ENCODE measurements at regions not wholly inside any gene's neighbourhood (a gene's known extent, or its start where the extent isn't known, plus 50 kb on each side); places are given as distances from the start of the nearest gene placed in this dataset.
"Not testable (repeated sequence)": the region's sequence is repeated elsewhere in the genome, so short reads cannot be mapped to it uniquely, and the experiment has no call there.

DNA sequence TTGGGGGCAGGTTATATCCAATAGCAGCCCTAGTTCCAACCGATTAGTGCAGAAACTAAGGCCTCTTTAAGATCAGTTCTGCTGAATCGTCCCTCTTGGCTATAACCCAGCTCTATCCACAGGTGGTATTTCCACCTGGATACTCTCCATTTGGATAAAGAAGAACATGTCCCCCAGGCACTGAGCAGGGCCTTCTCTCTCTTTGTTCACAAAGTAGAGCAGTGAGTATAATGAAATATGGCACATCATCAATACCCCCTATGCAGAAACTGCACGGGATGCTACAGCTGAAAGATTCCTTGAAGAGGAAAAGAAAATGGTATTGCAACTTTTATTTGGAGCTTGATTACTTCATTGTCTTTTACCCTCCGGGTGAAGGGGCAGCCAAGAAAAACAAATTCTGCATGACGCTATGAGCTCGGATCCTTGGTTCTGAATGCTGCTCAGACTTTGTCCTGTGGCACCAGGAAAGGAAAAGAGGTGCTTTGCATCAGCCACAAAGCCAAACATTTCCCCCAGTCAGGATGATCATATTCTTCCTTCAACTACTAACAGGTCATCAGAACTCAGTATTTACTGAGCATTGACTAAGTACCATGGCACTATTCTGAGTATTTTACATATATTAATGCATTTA is 399.7 kb downstream of the NPIPA8 start:
- DNase-seq = no peak

DNA sequence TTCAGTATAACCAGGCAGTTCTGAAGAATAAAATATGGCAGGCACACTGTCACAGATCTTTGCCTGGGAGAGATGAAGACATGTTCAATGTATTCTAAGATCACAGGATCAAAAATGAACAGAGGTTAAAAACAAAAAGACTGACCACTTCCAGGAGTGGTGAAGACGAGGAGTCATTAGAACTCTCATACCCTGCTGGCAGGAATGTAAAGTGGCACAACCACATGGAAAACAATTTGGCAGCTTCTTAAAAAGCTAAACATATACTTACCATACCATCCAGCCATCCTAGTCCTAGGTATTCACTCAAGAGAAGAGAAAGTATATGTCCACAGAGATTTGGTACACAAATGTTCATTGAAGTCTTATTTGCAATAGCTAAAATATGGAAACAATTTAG is 406.3 kb downstream of the NPIPA8 start:
- no peak for DNase-seq

DNA sequence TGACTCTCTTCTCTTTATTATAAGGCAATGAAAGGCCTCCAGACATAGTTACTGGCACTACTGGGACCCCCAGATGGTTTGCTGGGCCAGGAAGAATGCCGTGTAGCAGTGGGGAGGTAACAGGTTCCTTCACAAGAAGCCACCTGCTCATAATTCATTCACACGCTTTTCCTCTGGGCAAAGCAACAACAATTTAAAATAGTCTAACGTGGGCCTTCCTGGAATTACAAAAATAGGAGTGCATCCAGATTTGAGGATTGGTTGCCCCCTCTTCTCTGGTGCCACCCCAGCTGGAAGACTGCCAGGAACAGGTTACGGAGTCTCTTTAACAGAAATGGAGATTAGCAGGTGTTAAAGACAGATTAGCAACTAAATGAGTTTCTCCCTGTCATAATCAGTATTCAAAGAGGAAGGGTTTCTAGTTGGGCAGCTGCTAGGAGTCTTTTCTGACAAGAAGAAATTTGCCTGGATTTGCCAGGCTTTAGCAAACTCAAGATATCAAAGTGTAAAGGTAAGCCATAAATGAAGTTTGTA is 409.6 kb downstream of the NPIPA8 start:
- DNase-seq = no peak

DNA sequence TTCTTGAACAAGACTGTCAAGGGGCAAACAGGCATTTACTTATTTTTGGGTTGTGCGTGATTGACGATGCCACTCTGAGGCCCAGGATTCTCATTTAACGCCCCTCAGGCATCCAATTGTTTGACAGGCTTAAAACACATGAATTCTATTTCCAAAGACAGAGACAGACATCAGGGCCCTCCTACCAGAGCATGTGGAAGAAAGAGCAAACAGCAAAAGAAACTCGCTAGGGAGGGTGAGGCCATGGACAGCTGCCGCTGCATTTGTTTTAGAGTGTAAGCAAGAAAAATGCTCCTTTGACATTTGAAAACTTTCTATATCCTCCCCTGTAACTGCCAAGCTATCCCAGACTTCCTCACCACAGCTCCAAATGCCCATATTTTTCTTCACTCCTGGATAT is 410.1 kb downstream of the NPIPA8 start:
- DNase-seq = no peak

DNA sequence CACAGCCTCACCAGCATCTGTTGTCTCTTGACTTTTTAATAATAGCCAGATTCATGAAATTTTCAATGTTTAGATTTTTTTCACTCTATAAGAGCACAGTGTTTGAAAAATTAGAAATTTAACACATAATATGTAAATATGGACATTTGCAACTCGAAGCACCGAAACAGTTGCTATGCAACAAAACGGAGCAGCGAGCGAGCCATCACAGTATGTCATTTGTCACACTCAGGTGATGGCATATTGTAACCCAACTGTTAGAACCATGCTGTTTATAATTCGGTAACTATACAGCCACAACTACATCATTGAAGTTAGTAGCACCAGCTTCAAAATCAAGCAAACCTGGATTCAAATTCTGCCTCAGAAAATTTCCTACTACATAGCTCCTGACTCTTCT is 410.8 kb downstream of the NPIPA8 start:
- no peak for DNase-seq

DNA sequence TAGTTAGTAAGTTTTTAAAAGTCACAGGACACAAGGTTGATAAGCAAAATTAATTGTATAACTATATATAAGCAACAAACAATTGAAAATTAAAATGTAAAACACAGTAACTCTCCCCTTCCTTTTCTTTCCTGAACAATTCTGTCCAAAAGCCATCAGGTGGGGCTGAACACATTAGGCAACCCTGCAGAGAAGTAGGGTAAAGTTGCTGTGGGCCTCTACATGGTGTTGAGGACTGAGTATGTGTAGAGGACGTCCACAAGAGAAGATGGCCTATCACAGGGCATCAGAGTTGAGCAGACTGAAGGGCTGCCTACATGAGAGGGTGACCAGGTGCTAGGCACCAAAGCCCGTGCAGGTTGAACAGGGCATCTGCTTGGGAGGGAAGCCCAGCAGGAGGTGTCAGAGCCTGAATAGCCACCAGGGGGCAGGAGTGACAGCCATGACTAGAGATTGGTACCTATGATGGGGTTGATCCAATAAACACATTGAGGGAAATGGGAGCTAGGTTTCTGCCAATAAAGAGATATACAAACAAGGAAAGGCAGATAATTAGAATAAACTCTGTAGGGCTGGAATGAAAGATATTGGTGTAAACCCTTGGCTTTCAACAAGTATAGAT is 415.1 kb downstream of the NPIPA8 start:
- peak; percentile 3 for DNase-seq

DNA sequence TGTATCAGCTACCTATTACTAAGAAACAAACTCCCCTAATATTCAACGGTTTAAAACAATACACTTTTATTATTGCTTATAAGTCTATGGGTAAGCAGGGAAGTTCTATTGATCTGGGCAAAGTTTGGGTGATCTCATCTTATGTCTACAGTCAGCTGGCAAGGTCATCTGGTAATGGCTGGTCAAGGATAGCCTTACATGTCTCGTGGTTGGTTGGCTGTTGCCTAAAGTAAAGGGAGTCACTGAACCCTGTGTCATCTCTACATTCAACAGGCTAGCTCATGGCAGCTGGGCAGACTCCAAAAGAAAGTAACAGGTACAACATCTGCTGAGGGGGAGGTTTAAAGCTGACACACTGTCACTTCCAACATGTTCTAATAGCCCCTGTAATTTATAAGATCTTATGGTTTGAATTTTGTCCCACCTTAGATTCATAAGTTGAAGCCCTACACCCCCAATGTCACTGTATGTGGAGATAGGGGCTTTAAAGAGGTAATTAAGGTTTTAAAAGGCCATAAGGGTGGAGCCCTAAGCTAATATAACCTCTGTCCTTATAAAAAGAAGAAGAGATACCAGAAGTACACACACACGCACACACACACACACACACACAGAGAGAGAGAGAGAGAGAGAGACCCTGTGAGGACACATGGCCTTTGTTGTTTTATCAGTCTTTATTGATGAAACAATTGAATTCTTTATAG is 419.1 kb downstream of the NPIPA8 start:
- no peak for DNase-seq

DNA sequence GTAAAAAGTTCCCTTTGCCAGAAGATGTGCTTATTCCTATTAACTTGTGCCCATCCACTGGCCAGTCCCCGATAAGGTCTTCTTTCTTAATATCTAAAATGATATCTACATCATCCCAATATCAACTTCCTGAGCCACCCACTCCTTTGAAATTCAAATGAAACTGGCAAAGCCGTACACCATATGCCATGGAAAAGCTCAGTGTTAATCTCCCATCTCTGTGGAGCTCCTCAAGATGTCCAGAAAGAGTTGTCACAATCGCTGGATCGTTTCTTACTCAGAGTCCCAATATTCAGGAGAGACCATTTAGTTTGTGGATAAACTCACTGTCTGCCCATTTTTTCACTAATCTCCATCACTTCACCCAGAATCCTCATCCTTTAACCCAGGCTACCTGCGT is 420.7 kb downstream of the NPIPA8 start:
- DNase-seq = no peak

DNA sequence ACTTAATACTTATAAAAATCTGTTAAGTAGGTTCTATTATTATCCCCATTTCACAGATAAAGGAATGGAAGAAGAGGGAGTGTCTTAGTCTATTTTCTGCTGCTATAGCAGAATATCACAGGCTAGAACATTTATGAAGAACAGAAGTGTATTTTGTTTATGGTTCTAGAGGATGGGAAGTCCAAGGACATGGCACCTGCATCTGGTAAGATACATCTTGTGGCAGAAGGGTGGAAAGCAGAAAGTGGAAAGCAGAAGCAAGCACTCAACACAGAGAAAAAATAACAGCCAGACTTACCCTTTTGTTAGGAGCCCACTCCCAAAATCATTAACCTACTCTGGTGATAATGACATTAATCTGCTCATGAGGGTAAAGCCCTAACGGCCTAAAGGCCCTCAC is 422.4 kb downstream of the NPIPA8 start:
- DNase-seq = no peak

DNA sequence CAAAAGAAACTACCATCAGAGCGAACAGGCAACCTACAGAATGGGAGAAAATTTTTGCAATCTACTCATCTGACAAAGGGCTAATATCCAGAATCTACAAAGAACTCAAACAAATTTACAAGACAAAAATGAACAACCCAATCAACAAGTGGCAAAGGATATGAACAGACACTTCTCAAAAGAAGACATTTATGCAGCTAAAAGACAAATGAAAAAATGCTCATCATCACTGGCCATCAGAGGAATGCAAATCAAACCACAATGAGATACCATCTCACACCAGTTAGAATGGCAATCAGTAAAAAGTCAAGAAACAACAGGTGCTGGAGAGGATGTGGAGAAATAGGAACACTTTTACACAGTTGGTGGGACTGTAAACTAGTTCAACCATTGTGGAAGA is 425.0 kb downstream of the NPIPA8 start:
- not testable (repeated sequence) for DNase-seq

DNA sequence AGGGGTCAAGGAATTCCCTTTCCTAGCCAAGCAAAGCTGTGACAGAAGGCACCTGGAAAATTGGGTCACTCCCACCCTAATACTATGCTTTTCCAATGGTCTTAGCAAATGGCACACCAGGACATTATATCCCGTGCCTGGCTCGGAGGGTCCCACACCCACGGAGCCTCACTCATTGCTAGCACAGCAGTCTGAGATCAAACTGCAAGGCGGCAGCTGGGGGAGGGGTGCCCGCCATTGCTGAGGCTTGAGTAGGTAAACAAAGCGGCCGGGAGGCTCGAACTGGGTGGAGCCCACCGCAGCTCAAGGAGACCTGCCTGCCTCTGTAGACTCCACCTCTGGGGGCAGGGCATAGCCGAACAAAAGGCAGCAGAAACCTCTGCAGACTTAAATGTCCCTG is 429.9 kb downstream of the NPIPA8 start:
- DNase-seq = not testable (repeated sequence)

DNA sequence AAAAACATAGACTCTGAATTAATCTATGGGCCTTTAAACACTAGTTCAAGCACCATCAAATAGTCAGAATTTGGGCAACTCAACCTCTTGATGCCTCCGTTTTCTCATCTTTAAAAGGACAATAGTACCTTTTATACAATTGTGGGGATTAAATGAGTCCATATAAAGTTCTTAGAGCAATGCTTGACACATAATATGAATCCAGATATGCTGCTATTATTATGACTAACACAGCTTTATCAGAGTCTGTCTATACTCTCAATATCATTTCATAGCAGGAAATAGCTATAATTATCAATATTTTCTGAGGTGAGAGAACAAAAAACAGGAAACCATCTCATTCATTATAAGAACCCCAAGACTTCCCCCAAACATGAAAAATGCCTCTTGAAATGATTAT is 430.5 kb upstream of the XYLT1 start:
- no peak for DNase-seq

DNA sequence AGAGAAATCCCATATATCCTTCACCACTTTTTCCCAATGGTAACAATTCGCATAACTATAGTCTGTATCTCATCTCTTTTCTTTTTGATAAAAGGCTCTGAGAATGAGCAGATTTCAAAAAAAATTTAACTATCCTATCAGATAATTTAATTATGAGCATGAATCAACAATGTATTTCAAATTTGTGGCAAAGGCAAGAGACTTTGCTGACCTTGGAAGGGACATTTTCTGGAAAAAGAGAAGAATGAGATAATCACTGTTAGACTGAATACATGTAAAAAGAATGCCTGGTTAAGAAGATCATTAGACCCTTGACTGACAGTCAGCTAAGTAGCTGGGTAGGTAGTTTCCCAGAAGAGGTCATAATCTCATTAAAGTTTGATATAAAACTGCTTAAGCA is 428.4 kb upstream of the XYLT1 start:
- DNase-seq = no peak

DNA sequence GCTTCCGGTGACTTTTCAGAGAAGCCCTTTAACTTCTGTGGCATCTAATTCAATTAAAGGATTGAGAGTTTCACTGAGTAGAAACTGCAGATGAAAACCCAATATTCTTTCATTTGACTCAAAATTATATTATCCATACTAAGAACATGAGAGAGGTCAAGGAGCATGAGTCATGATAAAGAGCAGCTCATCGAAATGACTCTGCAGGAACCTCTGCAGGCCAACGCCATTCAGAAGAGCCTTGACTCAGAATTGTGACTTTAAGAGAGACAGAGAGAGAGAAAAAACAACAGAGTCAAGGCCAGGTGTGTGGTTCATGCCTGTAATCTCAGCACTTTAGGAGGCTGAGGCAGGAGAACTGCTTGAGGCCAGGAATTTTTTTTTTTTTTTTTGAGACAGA is 417.2 kb upstream of the XYLT1 start:
- peak; percentile 12 for DNase-seq

DNA sequence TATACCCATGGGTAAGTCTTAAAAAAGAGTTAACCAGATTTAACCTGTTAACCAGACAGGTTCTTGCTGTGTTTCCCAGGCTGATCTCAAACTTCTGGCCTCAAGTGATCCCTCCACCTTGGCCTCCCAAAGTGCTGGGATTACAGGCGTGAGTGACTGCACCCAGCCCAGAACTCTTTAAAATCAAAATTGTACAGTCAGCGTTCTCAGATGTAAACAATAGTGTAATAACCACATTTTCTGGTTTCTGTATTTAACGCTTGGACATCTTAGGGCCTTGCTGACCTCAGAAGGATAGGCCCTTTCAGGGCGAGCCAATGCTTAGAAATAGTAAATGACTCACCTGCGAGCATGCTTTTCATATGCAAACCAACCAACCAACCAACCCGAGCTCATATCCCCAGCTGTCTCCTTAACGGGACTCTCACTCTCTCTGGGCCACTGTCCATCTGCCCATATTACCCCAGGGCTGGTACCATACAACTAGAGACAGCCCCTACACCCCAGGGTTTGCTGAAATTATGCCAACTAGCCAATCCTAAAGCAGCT is 415.0 kb upstream of the XYLT1 start:
- DNase-seq = no peak

DNA sequence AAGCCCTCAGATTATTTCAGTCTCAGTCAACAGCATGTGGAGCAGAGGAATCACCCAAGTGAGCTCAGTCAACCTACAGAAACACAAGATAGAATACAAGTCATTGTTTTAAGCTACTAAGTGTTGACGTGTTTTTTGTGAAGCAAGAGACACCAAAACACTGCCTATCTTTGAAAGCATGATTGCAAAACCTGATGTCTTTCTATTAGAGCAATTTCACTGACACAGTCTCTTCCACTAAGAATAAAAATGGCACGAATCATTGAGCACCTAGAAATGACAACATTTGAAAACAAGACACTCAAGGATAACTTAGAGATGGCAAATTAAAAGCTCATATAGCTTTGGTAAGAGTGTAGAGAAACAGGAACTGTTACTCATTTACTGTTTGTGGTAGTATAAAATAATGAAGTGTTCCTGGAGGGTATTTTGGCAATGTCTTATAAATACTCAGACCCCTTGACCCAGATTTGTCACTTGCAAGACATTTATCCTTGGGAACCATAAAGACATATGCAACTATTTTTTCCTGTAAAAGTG is 407.1 kb upstream of the XYLT1 start:
- no peak for DNase-seq

DNA sequence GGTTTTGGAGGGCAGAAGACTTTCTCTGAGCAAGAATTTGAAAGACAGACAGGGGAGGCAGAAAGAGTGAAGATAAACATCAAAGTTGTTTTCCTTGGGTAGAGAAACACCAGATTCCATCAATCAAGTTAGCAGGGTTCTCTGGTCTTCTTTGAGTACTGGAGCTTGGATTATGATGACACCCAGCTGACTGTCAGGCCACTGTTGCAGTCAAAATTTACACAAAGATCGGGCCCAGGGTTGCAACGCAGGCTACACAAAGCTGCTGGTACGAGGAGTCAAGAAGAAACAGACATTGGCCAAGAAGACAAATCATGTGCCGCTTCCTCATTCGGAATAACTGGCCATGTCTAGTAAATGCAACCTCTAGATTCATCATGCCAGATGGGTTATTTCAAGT is 396.2 kb upstream of the XYLT1 start:
- no peak for DNase-seq

DNA sequence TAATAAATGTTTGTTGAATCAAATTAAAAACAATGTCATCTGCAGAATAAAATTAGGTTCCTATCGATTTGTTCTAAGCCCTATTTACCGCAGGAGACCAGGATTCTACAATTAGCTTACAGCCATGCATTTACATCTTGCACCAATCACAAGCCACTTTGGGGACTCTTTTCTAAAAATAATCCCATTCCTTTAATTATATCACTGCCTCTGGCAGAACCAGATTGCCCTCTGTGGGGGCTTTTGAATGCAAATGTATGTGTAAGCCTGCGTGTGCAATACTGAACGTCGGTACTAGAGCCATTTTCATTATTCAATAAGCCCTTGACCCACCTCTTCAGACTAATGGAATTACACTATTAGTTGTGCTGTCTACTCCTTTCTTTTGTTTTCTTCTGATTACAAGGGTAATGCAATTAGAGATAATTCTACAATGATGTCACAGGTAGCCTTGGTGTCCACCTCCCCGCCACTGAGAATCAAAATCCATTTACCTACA is 391.3 kb upstream of the XYLT1 start:
- no peak for DNase-seq

DNA sequence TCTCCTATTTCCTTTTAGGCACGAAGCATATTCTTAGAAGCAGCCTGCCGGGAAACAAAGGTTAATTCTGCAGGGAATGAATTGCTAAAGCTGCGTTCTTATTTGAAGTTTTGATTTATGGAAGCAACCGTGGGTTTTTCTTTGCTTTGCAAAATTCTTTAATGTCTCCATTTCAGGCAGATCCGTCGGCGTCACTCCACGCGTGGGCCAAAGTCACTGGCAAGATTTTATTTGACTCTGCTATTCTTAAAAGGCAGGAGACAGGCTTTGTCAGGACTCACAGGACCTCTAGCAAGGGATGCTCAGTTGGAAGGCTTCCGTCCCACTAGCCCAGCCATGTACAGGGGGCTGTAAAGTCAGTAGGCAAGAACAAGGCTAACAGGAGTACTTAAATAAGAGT is 387.3 kb upstream of the XYLT1 start:
- no peak for DNase-seq

DNA sequence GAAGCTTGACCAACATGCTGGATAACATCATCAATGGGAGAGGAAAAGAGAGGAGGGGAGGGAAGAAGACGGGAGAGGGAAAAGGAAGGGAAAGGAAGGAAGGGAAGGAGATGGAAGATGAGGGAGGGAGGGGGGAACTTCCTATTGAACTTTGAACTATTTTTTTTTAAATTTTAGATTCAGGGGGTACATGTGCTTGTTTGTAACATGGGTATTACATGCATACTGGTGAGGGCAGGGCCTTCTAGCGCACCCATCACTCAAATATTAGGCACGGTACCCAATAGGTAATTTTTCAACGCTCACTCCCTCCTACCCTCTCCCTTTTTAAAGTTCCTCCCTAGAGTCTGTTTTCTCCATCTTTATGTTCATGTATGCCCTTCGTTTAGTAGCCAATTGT is 383.2 kb upstream of the XYLT1 start:
- DNase-seq = no peak

DNA sequence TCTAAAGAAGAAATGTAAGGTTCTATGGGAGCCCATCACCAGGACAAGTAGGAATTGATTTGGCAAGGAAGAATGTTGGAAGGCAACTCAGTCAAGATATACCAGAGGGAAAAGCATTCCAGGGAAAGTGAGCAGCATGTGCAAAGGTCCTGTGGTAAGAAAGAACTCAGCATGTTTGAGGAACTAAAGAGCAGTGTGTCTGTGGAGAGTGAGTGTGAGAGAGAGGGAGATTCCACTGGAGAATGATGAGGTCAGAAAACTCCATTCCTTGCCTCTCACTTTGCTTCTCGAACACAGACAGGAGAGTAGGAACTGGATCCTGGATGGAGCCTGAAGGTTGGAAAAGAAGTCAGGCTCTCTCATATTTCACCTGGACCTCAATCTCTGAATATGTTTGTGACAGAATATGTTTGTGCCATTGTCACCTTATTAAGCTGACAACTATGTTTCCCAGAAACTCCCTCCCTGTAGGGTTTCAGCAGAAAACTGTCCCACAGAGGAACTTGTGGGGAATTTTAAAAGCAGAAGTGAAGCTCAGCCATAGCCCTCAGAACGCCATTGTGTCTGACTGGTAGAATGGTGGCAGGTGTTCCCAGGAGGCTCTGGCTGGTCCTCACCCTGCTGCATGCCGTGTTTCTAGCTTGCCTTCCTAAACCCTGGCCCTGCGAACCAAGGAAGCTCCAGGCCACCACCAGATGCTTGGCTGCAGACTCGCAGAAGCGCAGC is 382.4 kb upstream of the XYLT1 start:
- DNase-seq = no peak

DNA sequence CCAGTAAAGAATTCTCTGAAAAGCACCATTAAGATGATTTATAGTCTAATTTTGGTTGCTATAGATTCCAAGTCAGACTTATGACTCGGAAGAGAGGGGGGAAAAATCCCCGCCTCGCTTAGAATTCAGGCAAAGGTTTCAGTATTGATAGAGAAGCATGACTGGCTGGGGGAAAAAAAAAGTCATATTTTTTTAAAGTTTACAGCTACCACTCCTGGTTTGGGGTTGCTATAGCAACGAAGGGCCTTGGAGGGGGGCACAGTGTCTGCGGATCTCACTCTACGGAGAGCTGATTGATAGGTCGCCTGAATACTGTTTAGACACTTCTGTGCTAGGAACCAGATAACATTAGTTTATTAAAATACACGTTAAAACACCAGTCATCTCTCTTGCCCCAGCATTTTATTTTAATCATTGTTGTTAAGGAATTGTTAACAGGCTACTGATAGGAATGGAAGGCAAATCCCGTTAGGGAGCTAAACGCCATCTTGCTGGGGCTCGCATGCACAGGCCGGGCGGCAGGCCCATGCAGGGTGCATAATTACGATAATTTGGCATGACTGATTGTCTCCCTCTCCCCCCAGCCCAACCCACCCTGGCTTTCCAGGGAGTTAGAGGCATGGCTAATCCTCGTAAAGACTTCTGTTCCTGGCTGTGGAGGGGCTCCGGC is 380.0 kb upstream of the XYLT1 start:
- no peak for DNase-seq

Data from fibroblast of skin of back (primary cell).